HCT116 (cell line): ENCODE measurements at regions not wholly inside any gene's neighbourhood (a gene's known extent, or its start where the extent isn't known, plus 50 kb on each side); places are given as distances from the start of the nearest gene placed in this dataset.

Experiments used
- ATAC-seq: fragments of 200-7000 bp; cut with Tn5 transposase; 2 replicates; pipeline ENCODE4 v1.9.1; 2020; ENCODE audit warnings: mild to moderate bottlenecking, moderate library complexity
- BruUV-seq: library from RNA; stranded (reverse); fragments of 400-500 nt; replicated peaks from 2 replicates; lab custom pipeline; 2021; lab: Mats Ljungman, UMichigan
- CTCF ChIA-PET: fragments of 300-600 bp; sonication (Branson Sonifier 250); formaldehyde crosslinking; loops from one replicate; lab custom pipeline; 2021; ENCODE audit warnings: antibody characterized with exemption; lab: Charles Lee
- POLR2A ChIA-PET: fragments of 300-600, 350-600 bp; sonication (Branson Sonifier 250); formaldehyde crosslinking; loops from one replicate; lab custom pipeline; 2021; ENCODE audit warnings: antibody characterized with exemption; lab: Charles Lee
- RAD21 ChIA-PET, 2 experiments: fragments of 300-600 bp; sonication (Branson Sonifier 250); formaldehyde crosslinking; loops; one replicate each; lab custom pipeline; 2023; ENCODE audit warnings: low total read pairs in 2 of 2; ENCODE audit not compliant: uncharacterized antibody in 2 of 2, unreplicated experiment in 2 of 2, low non-redundant PET in 1 of 2; lab: Charles Lee
- DNase-seq: peaks from one replicate; pipeline ENCODE4 v3.0.0-alpha.2; 2010; ENCODE audit warnings: low read depth, low spot score
- H2AFZ ChIP-seq: fragments of 200-600 bp; shearing (Covaris generic), sonication (generic); 2 replicates; pipeline ENCODE4 v1.6.1; 2017; ENCODE audit warnings: low read depth, mixed run types, mixed read lengths, antibody characterized with exemption, low read length; ENCODE audit not compliant: poor library complexity, severe bottlenecking
- H3K27ac ChIP-seq: 2 replicates; pipeline ENCODE4 v1.5.1; 2012; ENCODE audit warnings: low read depth, low read length
- H3K27me3 ChIP-seq: fragments of 200-600 bp; sonication (generic); 2 replicates; pipeline ENCODE4 v1.6.1; 2016; ENCODE audit warnings: mixed run types, low read length, mixed read lengths; ENCODE audit not compliant: insufficient read depth
- H3K36me3 ChIP-seq, 2 experiments: fragments of 200-500 bp in 1 of 2; fragments of 200-600 bp in 1 of 2; sonication (Bioruptor generic) in 1 of 2; sonication (generic) in 1 of 2; 2 replicates each; pipeline versions ENCODE4 v1.5.1 to v1.6.1; 2014 to 2016; ENCODE audit warnings: low read length in 2 of 2, inconsistent platforms in 1 of 2, mixed read lengths in 1 of 2, mixed run types in 1 of 2; ENCODE audit not compliant: insufficient read depth in 2 of 2, control insufficient read depth in 1 of 2
- H3K4me1 ChIP-seq, 2 experiments: fragments of 200-600 bp in 1 of 2; sonication (generic) in 1 of 2; 2 replicates each; pipeline versions ENCODE4 v1.5.1 to v1.6.1; 2012 to 2017; ENCODE audit warnings: low read length in 2 of 2, inconsistent platforms in 1 of 2, mild to moderate bottlenecking in 1 of 2, mixed read lengths in 1 of 2, mixed run types in 1 of 2, moderate library complexity in 1 of 2; ENCODE audit not compliant: insufficient read depth in 2 of 2, control insufficient read depth in 1 of 2
- H3K4me2 ChIP-seq: fragments of 200-600 bp; sonication (generic); 2 replicates; pipeline ENCODE4 v1.6.1; 2017; ENCODE audit warnings: mixed run types, low read length, mixed read lengths
- H3K4me3 ChIP-seq, 2 experiments: fragments of 200-600 bp in 1 of 2; sonication (generic) in 1 of 2; replicated peaks in 1 of 2; 2 replicates each; pipeline ENCODE4 v1.5.1; 2011 to 2016; ENCODE audit warnings: low read length in 2 of 2, control low read depth in 1 of 2, low read depth in 1 of 2, mild to moderate bottlenecking in 1 of 2, mixed read lengths in 1 of 2, mixed run types in 1 of 2
- H3K79me2 ChIP-seq: fragments of 200-600 bp; sonication (generic); 2 replicates; pipeline ENCODE4 v1.6.1; 2017; ENCODE audit warnings: mild to moderate bottlenecking, mixed run types, low read length, moderate library complexity, mixed read lengths; ENCODE audit not compliant: insufficient read depth
- H3K9ac ChIP-seq: fragments of 200-600 bp; sonication (generic); 2 replicates; pipeline ENCODE4 v1.6.1; 2016; ENCODE audit warnings: low read length, mixed read lengths
- H3K9me2 ChIP-seq: fragments of 200-600 bp; sonication (generic), shearing (Covaris generic); 2 replicates; pipeline ENCODE4 v1.6.1; 2017; ENCODE audit warnings: mixed run types, mild to moderate bottlenecking, moderate library complexity; ENCODE audit not compliant: insufficient read depth
- H3K9me3 ChIP-seq, 2 experiments: fragments of 200-500 bp in 1 of 2; fragments of 200-600 bp in 1 of 2; sonication (Bioruptor generic) in 1 of 2; sonication (generic) in 1 of 2; 2 replicates each; pipeline ENCODE4 v1.6.1; 2014 to 2017; ENCODE audit warnings: low read length in 2 of 2, mixed read lengths in 2 of 2, inconsistent platforms in 1 of 2, low read depth in 1 of 2, mild to moderate bottlenecking in 1 of 2, mixed run types in 1 of 2, moderate library complexity in 1 of 2; ENCODE audit not compliant: control insufficient read depth in 1 of 2, insufficient read depth in 1 of 2
- H4K20me1 ChIP-seq: fragments of 200-600 bp; sonication (generic), shearing (Covaris generic); 2 replicates; pipeline ENCODE4 v1.6.1; 2017; ENCODE audit warnings: mixed run types, mild to moderate bottlenecking, moderate library complexity; ENCODE audit not compliant: insufficient read depth
- ATF3 ChIP-seq: IDR thresholded peaks from 2 replicates; pipeline ENCODE4 v1.6.1; 2012
- CBX3 ChIP-seq: IDR thresholded peaks from 2 replicates; pipeline ENCODE4 v1.6.1; 2012; ENCODE audit warnings: low read depth
- CTCF ChIP-seq, 3 experiments: fragments of 200-600 bp in 1 of 3; sonication (generic) in 1 of 3; IDR thresholded peaks in 2 of 3; conservative IDR thresholded peaks in 1 of 3; 2 replicates each; pipeline ENCODE4 v1.5.1; 2012 to 2017; ENCODE audit warnings: low read depth in 2 of 3, low read length in 2 of 3, antibody characterized with exemption in 1 of 3, borderline replicate concordance in 1 of 3, control low read depth in 1 of 3, mild to moderate bottlenecking in 1 of 3, mixed read lengths in 1 of 3, mixed run types in 1 of 3, moderate library complexity in 1 of 3; ENCODE audit not compliant: insufficient read depth in 1 of 3
- EGR1 ChIP-seq: IDR thresholded peaks from 2 replicates; pipeline ENCODE4 v1.6.1; 2012; ENCODE audit warnings: low read depth
- ELF1 ChIP-seq: IDR thresholded peaks from 2 replicates; pipeline ENCODE4 v1.6.1; 2012; ENCODE audit warnings: low read depth, borderline replicate concordance
- EZH2phosphoT487 ChIP-seq: fragments of 200-600 bp; IDR thresholded peaks from 2 replicates; pipeline ENCODE4 v1.6.1; 2018; ENCODE audit warnings: antibody characterized with exemption, borderline replicate concordance
- MAX ChIP-seq: IDR thresholded peaks from 2 replicates; pipeline ENCODE4 v1.6.1; 2012
- POLR2A ChIP-seq: IDR thresholded peaks from 2 replicates; pipeline ENCODE4 v1.7.0; 2011; ENCODE audit warnings: borderline replicate concordance; ENCODE audit not compliant: insufficient read depth, insufficient read length; ENCODE audit errors: extremely low read depth
- POLR2AphosphoS5 ChIP-seq: IDR thresholded peaks from 2 replicates; pipeline ENCODE4 v1.6.1; 2011; ENCODE audit warnings: mild to moderate bottlenecking, low read depth, low read length, moderate library complexity
- RAD21 ChIP-seq: IDR thresholded peaks from 2 replicates; pipeline ENCODE4 v1.6.1; 2012; ENCODE audit warnings: low read depth, mild to moderate bottlenecking
- REST ChIP-seq: IDR thresholded peaks from 2 replicates; pipeline ENCODE4 v1.6.1; 2012; ENCODE audit warnings: low read depth
- SIN3A ChIP-seq: IDR thresholded peaks from 2 replicates; pipeline ENCODE4 v1.6.1; 2012; ENCODE audit warnings: low read depth
- SP1 ChIP-seq: IDR thresholded peaks from 2 replicates; pipeline ENCODE4 v1.6.1; 2012; ENCODE audit warnings: low read depth
- SRF ChIP-seq: IDR thresholded peaks from 2 replicates; pipeline ENCODE4 v1.6.1; 2012; ENCODE audit warnings: low read depth
- YY1 ChIP-seq: IDR thresholded peaks from 2 replicates; pipeline ENCODE4 v1.6.1; 2011; ENCODE audit warnings: low read length, low read depth, moderate library complexity, mild to moderate bottlenecking; ENCODE audit not compliant: insufficient replicate concordance; ENCODE audit errors: extremely low read depth
- ZBTB33 ChIP-seq: IDR thresholded peaks from 2 replicates; pipeline ENCODE4 v1.6.1; 2011; ENCODE audit warnings: mild to moderate bottlenecking, low read length, moderate library complexity; ENCODE audit not compliant: insufficient replicate concordance; ENCODE audit errors: extremely low read depth
- ZFX ChIP-seq: fragments of 450-650 bp; IDR thresholded peaks from 2 replicates; pipeline ENCODE4 v1.6.1; 2017
- ZNF274 ChIP-seq: fragments of 200-500 bp; sonication (Bioruptor generic); IDR thresholded peaks from 2 replicates; pipeline ENCODE4 v1.6.1; 2014; ENCODE audit warnings: mild to moderate bottlenecking, low read depth, low read length, inconsistent platforms
- intact Hi-C: fragments of 100-400 bp; cut with micrococcal nuclease; formaldehyde crosslinking; loops from 2 replicates; pipeline ENCODE4 v1.10.0; 2022

GRCh38 chr5:4730279-4730678, 409.9 kb upstream of the ADAMTS16 start:
- no peak for TF ChIP-seq EGR1
- no peak for TF ChIP-seq YY1
- TF ChIP-seq SP1: no peak
- no peak for TF ChIP-seq ZFX
- TF ChIP-seq SRF: no peak
- TF ChIP-seq ATF3: no peak
- no peak for TF ChIP-seq CBX3
- TF ChIP-seq RAD21: no peak
- TF ChIP-seq ELF1: no peak
- TF ChIP-seq ZBTB33: no peak
- TF ChIP-seq SIN3A: no peak
- no peak for TF ChIP-seq REST
- no peak for TF ChIP-seq ZNF274
- no peak for TF ChIP-seq EZH2phosphoT487
- no peak for TF ChIP-seq POLR2AphosphoS5
- no peak for TF ChIP-seq POLR2A
- no peak for TF ChIP-seq MAX
- no peak for TF ChIP-seq CTCF (IDR thresholded peaks at IDR 0.05 in 2 of 3, conservative IDR thresholded peaks at IDR 0.05 in 1 of 3; ENCODE audit: borderline replicate concordance in 1 of 3, insufficient read depth in 1 of 3, low read depth in 2 of 3, low read length in 2 of 3)
- POLR2A ChIA-PET: no interaction called here
- BruUV-seq: no TSS peak
- no peak overlapping the region for H3K27ac ChIP-seq
- no peaks in the 10 kb centered on the region for H3K79me2 ChIP-seq
- H3K9ac ChIP-seq: no peak overlapping the region
- no peak overlapping the region for H3K4me2 ChIP-seq
- no peak for ATAC-seq
- H2AFZ ChIP-seq: no peak overlapping the region
- no peaks in the 10 kb centered on the region for H3K36me3 ChIP-seq
- H3K27me3 ChIP-seq: no peaks in the 10 kb centered on the region
- CTCF ChIA-PET: no interaction called here
- H3K4me1 ChIP-seq: no peaks in the 10 kb centered on the region
- RAD21 ChIA-PET: no interaction called here
- H4K20me1 ChIP-seq: no peaks in the 10 kb centered on the region
- peaks cover 11 to 30% of the 10 kb centered on the region in 2 experiments; a peak in 2 of 4 replicates for H3K9me3 ChIP-seq
- DNase-seq: no peak
- no peaks in the 10 kb centered on the region for H3K9me2 ChIP-seq
- H3K4me3 ChIP-seq: no peak overlapping the region
- intact Hi-C loops: no loop called here
